Stimulated activated CD4-positive, alpha-beta T cell treated with anti-CD3 and anti-CD28 coated beads, Interleukin-4, amount 100 ng/mL, for 4 hours (primary cell): ENCODE measurements at regions not wholly inside any gene's neighbourhood (a gene's known extent, or its start where the extent isn't known, plus 50 kb on each side); places are given as distances from the start of the nearest gene placed in this dataset.
"Not testable (repeated sequence)": the region's sequence is repeated elsewhere in the genome, so short reads cannot be mapped to it uniquely, and the experiment has no call there.

Experiments used
- DNase-seq, 2 experiments: peaks; one replicate each; pipeline ENCODE4 v3.0.0-alpha.2; 2020

DNA sequence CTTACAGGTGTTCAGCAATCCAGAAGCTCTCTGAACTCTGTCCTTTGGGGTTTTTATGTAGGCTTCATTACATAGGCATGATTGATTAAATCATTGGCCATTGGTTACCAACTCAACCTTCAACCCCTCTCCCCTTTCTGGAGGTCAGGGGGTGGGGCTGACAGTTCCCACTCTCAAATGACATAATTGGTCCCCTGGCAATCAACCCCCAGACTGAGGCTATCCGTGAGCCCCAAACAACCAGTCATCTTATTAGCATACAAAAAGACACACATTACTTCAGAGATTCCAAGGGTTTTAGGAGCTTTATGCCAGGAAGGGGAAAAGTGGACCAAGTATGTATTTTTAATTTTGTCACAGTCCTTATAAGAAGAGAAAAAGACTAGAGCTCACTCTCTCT, 92.1 kb downstream of the ZNF467 start:
- no peak for DNase-seq

DNA sequence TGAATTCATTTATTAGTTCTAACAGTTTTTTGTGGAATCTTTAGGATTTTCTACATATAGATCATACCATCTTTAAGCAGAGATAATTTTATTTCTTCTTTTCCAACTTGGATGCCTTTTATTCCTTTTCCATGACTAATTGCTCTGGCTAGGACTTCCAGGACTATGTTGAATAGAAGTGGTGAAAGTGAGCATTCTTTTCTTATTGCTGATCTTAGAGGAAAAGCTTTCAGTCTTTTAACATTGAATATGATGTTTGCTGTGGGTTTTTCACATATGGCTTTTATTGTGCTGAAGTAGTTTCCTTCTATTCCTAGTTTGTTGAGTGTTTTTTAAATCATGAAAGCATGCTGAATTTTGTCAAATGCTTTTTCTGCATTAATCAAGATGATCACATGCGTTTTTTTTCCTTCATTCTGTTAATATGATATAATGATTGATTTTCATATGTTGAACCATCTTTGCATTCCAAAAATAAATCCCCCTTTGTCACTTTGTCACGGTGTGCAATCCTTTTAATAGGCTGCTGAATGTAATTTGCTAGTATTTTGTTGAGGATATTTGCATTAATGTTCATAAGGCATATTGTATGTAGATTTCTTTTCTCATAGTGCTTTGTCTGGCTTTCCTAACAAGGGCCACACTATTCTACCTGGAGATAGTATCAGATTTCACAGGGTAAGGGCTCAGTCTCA, 92.9 kb downstream of the ZNF467 start:
- DNase-seq: no peak

- DNase-seq: not testable (repeated sequence)
These were observed 98.5 kb downstream of the ZNF467 start for GRCh38 chr7:149674728-149675385.

- DNase-seq: no peak
These were observed 100.4 kb downstream of the ZNF467 start for GRCh38 chr7:149673006-149673405.

- DNase-seq: no peak
These were observed 103.1 kb downstream of the ZNF467 start for GRCh38 chr7:149670288-149670687.

DNA sequence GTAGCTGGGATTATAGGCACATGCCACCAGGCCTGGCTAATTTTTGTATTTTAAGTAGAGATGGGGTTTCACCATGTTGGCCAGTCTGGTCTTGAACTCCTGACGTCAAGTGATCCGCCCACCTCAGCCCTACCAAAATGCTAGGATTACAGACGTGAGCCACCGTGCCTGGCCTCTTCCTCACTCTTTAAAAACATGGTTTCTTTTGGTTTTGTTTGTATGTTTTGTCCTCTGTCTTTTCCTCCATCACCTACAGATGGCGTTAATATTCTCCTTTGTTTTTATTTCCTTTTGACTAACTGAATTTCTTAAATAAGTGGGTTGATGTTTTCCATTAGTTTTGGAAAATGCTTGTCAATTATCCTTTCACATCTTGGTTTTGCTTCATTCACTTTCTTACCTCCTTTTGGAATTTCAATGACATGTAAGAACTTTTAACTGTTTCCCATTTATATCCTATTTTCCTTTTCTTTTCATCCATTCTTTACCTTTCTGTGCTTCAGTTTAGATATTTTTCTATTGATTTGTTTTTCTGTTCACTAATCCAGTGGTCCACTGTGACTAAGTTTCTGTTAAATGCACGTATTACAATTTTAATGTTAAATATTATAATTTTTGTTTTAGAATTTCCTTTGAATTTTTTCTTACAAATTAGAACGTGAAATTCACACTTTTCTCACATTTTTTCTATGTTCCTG, 104.1 kb downstream of the ZNF467 start:
- no peak for DNase-seq

DNA sequence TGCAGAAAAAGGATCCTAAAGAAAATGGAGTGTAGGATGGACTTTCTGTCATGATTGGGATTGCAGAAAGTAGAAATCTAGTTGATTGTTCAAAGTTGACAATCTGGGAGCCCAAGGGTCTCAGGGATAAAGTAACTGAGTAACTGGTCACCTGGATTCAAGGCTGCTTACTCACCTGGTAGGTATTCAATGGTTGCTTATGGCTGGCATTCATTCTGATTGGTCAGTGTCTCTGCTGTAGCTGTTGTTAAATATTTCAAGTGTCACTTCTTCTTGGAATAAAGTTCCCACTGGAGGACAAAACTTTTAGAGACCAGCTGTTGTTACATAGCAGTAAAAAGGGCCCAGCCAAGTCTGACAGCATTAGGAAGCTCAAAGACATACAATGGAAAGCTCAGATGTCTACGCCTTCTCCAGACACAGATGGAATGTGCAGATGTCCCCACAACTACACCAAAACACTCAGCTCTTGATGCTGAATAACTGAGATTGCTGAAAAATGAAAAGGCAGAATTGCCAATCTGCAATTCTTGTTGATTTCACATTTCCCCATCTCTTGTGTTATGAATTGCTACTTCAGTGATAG, 106.9 kb downstream of the ZNF467 start:
- DNase-seq: no peak

- DNase-seq: not testable (repeated sequence)
These were observed 107.8 kb downstream of the ZNF467 start for GRCh38 chr7:149665618-149666017.

DNA sequence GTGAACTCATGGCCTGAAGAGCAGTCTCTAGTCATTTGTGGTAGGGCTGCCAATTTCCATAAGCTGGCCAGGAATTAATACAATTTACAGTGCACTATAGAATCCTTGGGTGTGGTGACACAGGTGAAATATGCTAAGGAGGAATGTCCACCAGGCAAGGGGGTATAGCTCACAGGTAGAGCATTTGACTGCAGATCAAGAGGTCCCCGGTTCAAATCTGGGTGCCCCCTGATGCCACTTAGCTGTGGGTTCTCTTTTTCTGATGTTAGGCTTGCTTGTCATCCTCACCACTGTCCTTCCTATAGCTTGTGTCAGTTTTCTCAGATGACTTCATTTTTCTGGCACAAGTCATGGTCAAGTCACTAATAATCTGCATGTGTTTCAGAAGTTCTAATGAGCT, 108.7 kb downstream of the ZNF467 start:
- DNase-seq: no peak

DNA sequence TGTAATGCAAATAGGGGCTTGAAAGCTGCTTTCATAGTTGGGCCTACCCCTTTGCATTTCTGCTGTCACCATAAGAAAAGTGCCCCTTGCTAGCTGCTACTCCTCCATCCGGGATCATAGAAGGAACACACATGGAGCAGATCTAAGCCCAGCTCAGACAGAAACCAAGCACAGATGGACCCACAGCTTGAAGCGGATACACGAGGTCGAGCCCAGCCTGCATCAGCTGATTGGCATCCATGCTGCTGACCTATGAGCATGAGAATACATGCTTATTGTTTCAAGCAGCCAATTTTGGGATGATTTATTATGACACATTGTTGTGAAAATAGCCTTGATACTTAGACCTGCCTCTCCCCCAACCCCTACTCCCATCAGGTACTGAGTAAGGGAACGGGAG, 109.2 kb downstream of the ZNF467 start:
- no peak for DNase-seq

DNA sequence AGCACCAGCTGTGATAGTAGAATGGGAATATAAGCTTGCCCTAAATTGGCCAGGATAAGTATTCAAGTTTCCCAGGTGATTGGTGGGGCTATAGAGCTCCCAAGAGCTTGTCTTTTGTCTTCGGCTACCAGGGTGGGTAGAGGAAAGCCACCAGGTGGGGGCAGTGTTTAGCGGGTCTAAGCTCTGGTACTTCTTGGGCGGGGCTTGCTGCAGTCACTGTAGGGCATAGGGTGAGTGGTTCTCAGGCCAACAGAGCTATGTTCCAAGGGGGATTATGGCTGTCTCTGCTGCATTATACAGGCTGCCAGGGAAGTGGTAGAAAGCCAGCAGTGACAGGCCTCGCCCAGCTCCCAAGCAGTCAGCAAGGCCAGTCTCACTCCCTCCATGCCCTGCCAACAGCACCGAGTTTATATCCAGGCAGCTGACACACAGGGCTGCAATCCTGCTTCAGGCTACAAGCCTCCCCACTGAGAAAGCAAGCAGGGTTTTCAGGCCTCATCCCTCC, 110.7 kb downstream of the ZNF467 start:
- DNase-seq: peak; percentile 49 to 58

DNA sequence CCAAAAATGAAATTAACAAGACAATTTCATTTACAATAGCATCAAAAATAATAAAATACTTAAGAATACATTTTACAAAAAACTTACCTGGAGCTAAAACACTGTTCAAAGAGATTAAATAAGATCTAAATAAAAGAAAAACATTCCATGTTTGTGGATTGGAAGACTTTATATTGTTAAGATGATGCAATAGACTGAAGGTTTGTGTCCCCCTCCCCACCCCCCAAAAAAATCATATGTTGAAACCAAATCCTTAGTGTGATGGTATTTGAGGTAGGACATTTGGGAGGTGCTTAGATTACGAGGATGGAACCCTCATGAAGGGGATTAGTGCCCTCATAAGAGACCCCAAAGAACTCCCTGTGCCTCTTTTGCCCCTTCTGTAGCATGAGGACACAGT, 117.6 kb downstream of the ZNF467 start:
- no peak for DNase-seq

GRCh38 chr7:149654588-149654987, 118.8 kb downstream of the ZNF467 start:
- DNase-seq: no peak

DNA sequence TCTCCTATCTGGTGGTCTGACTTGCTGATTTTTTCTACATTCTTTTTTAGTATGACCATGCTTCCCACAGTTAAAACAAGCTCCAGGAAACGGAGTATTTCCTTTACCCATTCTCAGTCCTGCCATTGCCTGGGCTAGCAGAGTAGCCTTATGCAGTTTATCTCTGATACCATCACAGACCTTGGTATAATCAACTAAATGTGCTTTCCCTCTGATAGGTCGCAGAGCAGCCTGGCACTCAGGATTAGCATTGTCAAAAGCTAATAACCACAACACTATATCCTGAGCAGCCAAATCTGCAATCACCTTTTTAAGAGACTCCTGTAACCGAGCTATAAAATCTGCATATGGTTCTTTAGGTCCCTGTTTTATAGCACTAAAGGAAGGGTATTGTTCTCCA, 123.2 kb downstream of the ZNF467 start:
- DNase-seq: not testable (repeated sequence)

- no peak for DNase-seq
These were observed 128.6 kb downstream of the ZNF467 start for GRCh38 chr7:149644754-149645153.

DNA sequence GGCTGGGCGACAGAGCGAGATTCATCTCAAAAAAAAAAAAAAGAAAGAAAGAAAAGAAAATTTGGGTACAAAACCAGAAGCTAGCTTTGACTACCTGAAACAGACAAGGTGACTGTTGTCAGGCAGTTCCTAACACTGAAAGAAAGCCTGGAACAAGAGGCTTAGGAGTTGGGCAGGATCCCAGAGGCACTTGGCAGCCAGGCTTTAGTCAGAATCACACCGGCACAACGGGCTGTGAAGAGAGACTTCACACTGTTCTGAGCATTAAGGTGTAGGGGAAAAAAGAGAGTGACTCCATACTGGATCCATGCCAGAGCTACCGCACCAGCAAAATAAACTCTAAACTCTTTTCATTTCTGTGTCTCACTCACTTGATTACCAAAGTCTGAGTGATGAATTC, 130.8 kb downstream of the ZNF467 start:
- DNase-seq: no peak

DNA sequence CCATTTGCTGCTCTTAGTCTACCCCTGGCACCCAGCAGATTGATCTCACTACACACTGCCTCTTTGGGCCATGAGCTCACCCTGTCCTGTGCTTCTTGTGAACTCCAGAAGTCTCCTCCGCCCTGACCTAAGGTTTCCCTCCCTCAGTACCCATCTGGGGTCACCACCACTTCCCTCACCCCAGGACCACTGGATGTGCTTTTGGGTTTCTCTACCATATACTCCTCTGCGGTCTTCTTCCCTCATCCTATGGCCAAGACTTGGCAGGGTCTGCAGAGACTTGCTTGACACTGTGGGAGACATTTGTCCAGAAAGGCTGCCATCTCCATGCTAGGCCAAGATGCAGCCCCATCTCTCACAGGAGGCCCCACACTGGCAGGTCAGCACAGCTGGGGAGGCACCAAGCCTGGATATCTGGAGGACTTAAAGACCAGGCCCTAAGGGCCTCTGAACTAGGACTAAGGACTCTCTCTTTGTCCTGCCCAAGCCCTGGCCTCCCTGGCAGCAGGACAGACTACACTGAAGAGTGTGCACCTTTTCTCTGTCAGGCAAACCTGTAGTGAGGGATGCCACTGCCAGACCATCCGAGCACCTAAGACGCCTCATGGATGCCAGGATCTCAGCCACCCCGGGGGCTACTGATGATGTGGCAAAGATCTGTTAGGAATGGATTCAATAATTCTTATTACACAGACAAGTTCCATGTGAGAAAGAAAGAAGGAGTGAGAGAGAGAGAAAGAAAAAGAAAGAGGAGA, 134.6 kb downstream of the ZNF467 start:
- no peak for DNase-seq

GRCh38 chr7:149637911-149638565, 135.3 kb downstream of the ZNF467 start:
- no peak for DNase-seq

- DNase-seq: no peak
These were observed 137.6 kb downstream of the ZNF467 start for GRCh38 chr7:149635561-149636329.

DNA sequence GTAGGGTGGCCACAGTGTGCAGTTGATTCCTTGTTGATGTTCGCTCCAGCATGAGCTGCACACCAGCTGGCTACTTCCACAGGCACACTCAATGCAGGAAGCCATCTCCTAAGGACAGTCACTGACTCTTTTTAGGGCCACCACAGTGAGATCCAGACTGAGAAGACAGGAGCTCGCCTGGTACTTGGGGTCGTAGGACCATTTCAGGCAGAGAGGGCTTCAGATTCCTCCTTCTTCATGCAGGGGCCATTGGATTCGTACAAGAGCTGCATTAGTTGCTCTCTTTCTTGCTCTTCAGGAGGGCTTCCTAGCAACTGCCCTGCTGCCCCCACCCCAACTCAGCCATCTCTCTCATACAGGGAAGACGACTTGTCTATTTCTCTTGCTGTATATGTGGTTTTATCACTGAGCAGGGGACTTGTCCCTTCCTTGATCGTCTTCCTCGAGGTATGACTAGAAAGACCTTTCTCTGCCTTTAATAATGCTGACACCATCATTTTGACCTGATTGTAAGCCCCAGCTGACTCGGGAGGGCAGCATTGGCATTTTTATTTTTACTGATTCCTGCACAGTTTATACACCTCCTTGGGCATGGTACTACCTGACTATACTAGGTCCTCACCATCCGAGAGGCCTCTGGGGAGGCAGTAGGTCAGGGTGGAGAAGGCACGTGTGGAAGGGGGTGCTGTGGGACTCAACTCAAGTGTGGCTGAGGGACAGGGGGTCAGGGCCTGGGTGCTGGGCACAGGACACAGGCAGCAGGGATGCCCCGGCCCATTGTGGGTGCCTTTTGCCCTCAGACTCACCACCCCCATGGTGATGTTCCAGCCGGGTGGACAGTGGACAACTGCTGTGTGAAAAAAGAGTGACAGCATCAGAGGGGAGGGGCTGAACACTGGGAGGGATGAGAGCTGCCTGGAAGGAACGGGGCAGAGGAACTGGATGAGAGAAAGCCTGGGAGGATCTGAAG, 136.7 kb upstream of the ZNF746 start:
- DNase-seq: no peak
